Gastroesophageal sphincter (tissue), 3 donors: ENCODE measurements at regions not wholly inside any gene's neighbourhood (a gene's known extent, or its start where the extent isn't known, plus 50 kb on each side); places are given as distances from the start of the nearest gene placed in this dataset.
"Not testable (repeated sequence)": the region's sequence is repeated elsewhere in the genome, so short reads cannot be mapped to it uniquely, and the experiment has no call there.

Experiments used
- CTCF ChIP-seq, 4 experiments: fragments of 200-600 bp in 2 of 4; fragments of 450-650 bp in 2 of 4; sonication (generic) in 1 of 4; IDR thresholded peaks; one replicate each; pipeline ENCODE4 v1.5.1; 2017 to 2019; ENCODE audit warnings: antibody characterized with exemption in 4 of 4, mild to moderate bottlenecking in 2 of 4, moderate library complexity in 2 of 4
- POLR2AphosphoS5 ChIP-seq: sonication (generic); formaldehyde crosslinking; IDR thresholded peaks from one replicate; pipeline ENCODE4 v1.6.1; 2017; ENCODE audit warnings: antibody characterized with exemption

- TF ChIP-seq CTCF (IDR thresholded peaks at IDR 0.05); POLR2AphosphoS5: not testable (repeated sequence)
Measured at GRCh38 chr14:105942725-105943124, 416.3 kb downstream of the TMEM121 start.
